COLO829 (cell line): ENCODE measurements at regions not wholly inside any gene's neighbourhood (a gene's known extent, or its start where the extent isn't known, plus 50 kb on each side); places are given as distances from the start of the nearest gene placed in this dataset.

ENCODE experiments used
- DNase-seq: peaks from one replicate; pipeline ENCODE4 v3.0.0; 2012; ENCODE audit warnings: low spot score

DNA sequence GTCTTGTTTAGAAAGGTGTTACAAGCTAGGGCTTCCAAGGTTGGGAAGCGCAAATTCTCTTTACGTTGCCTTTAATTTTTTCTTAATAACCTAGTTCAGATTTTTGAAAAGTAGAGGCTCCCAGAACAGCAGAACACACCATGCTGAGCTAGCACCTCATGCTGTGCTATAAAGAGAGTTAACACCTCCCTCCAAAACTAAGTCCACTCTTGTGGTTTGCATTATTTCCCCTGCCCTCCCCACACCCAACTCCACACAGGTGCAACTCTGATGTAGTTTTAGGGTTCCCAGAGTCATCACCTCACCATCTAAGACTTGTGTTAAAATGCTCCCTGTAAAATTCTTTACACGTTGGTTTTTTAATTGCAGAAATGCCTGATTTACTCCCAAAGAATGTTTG, 459.4 kb upstream of the JARID2 start:
- no peak for DNase-seq

DNA sequence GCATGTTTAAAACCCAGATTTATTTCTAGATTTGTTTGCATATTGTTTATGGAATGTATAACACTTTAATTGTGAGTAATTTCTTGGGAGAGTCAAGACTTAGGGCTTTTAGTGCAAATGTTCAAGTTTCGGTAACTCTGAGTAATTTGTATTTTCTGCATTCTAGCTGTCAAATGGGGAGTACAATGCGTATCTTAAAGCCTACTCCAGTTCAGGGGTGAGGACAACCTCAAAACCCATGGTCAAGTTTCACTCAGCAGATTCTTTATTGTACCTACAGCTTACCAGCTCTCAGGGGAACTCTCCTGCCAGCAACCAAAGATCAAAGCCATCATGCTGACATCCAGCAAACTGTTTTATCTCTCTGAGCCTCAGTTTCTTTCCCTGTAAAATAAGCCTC, 458.6 kb upstream of the JARID2 start:
- DNase-seq, result no peak

DNA sequence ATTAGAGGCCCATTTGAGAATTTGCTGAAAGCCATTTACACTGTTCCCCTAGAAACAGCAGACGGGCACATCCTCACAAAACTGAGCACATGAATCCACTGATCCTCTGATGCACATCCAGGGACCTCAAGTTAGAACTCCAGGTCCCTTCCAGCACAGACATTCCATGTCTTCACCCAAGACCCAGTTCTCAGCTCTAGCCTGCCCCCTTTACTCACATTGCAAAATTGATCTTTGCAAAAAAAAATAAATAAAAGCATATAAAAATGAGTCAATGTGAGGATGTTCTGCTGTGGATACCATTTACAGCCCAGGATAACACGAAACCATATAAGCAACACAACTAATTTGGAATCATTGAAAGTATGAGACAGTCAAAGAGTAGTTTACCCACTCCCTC, 458.2 kb upstream of the JARID2 start:
- DNase-seq, result no peak

DNA sequence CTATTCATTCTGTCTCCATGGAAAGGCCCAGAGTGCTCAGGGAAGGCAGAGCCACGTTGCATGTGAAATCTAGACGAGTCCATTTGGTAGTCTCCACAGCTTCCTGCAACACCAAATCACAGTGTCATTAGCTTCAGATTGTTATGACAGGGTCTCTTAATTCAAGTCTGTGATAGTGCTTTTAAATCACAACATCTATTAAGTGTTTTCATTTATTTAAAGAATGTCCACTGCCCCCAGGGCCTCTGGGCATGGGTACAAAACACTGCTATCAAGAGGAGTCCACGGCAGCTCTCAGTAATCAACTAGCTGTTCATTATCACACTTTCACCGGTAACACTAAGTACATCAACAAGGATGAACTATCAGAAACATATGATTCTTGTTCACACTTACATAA, 455.9 kb upstream of the JARID2 start:
- no peak for DNase-seq

DNA sequence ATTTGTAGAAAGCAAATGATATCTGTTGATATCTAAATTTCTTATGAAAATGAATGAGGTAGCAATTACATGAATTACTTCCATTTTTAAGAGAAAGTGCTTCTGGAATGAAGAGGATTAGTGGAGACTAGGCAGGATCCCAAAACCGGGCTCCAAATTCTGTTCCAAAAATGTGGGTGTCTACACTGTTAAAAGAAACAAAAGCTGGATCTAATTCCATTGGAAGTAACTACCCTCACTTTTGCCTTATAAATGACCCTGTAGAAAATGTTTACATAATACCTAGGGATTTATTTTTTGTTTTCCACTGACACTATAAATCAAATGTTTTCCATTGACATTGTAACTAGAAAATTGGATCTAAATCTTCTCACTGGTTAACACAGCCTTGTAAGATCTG, 454.9 kb upstream of the JARID2 start:
- no peak for DNase-seq

DNA sequence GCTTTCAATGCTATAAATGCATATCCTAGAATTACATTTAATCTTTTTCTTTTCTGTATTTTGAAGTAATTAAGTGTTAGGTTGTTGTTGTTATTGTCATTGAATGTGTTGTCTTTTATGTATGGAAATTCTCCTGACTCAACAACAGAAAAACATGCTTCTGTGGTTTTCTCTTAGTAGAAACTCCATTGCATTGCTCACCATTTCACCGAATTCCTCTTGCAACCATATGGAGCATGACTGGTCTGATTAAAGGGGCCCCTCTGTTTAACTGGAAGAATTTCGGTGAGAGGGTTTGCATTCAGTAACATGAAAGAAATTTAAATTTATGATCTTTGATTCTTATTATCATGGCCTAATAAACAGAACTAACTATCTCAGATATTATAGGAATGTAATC, 454.3 kb upstream of the JARID2 start:
- no peak for DNase-seq

DNA sequence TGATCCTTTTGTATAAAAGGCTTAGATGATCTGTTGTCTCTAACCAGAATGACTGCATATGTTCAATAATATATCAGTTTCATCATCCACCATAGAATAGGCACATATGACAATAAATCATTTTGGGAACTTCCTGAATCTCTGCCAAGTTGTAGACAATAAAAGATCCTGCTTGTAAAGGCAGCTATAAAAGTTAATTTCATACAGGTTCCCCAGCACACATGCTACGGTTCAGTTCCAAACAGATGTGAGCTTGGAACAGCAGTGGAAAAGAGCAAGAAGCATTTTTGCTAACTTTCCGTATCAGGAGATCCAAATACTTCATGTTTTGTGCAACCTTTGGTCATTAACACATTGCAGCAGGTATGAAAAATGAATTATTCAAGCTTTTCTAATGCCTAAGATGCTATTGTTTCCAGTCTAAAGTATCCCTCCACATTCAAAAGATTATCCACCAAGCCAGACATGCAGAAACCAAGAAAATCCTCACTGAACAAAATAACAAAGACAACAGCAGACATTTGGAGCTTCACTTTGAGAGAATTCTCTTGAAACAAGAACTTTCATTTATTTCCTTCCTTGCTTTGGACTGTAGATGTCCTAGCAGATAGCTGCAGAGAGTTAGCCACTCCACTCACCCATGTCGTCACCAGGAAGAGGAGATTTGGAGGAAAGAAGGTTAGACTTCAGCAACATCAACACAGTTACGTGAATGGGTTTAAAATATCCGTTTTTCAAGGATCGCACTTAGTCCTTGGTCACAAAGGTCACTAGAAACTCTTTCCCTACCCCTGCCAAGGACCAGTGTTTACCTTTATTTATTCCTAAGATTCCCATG, 453.5 kb upstream of the JARID2 start:
- DNase-seq, result no peak

DNA sequence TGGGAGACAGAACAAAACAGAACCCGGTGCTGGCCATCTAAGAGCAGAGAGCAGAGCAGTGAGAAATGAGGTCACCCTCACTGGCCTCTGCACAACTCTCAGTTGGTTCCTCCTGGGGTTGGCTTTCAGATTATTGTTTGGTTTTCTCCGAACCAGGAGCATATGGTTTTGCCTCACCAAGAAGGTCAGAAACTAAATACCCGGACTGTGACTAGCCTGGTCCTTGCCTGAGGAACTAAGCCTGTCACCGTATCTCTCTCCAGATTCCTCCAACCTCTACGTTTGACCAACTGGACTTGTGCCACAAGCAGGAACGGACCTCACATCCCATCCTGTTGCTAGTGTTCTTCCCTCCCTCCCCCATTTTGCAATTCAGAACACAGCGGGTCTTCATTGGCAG, 450.4 kb upstream of the JARID2 start:
- no peak for DNase-seq

DNA sequence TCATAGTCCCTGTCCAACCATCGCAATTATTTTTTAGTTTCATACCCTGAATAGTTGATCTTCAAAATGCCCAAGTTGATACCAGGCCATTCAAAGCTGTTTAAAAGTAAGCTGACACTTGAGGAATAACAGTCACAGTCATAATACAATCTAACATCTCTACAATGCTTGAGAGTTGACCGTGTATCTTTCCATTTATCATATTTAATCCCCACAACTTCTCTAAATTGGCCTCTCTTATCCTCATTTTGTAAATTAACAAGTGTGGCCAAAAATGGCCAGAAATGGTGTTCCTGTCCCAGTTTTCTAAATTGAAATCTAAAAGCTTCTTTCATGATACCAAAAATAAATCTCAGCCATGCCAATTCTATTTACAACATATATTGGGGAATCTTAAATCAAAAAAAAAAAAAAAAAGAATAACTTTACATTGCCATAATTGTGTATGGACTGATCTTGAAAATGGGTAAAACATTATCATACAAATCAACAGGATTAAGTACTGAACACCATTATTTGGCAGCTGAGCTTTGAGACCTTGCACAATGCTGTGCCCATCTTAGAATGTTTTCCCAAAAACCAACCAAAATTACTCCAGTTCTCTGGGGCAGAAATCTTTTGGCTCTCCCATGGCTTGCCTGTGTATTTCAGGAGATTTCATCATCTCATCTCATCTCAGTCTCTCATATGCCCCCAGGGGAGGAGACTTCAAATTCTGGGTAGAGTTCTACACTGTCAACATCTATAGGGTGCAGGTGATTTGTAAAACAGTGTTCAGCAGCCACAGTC, 448.7 kb upstream of the JARID2 start:
- no peak for DNase-seq

DNA sequence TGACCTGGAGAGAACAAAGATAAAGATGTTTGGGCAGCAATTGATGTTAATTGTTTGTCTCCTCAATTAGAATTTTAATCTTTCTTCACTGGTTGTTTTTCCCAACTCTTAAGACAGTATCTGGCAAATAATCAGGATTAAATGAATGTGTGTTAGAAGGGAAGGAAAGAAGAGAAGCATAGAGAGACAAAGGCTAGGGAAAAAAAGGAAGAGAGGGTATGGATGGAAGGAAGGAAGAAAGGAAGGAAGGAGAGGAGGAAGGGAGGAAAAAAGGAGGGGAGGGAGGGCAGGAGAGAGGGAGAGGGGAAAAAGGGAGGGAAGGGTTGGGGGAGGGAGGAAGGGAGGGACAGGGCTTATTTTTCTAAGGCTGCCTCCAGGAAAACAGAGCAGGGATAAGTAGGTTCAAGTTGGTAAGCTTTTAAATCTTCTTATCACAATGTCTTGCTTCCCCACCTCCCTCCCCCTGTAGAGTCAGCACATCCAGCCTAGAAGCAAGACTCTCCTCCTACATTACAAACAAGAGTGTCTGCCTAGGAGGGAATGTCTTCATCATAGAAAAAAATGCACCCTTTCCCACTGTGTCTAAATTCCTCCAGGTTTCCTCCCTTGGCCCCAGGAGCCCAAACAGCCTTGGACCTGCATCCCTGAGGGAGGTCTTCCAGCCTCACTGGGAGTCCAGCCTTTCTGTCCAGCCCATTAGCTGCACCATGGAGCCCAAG, 447.8 kb upstream of the JARID2 start:
- no peak for DNase-seq

DNA sequence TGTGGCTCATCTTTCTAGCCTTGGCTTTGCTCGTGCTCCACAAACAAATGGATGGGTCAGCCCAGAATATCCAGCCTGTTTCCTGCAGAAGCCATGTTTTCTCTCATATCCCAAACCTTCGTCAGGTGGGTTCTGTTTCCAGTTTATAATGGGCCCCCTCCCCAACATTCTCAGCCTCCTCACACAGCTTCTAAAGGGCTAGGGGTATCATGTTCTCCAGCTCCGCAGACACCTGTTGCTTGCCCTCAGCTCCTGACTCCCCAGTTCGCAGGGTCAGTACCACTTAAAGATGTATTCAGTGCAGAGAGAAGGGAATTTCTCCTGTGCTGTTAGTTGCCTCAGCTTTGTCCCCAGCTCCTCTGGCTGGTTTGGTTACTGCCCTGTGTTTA, 447.3 kb upstream of the JARID2 start:
- no peak for DNase-seq

DNA sequence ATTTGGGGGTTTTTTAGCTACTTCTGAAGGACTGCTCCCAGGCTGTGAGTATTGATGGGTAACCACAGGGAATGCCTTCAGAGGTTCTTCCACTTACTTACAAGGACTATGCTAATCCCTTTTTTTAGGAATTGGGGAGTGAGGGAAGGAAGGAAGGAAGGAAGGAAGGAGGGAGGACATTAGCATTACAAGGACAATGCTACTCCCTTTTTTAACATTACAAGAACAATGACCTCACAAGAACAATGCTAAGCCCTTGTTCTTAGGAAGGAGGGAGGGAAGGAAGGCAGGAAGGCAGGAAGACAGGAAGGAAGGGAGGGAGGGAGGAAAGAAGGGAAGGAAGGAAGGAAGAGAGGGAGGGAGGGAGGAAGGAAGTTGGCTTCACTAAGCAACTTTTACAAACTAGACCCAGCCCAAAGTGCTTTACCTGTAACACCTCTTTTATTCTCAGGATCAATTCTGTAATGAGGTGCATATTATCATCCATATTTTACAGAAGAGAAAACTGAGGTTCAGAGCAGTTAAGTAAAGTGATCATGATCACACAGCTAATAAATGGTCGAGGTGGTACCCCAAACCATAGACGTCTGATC, 446.8 kb upstream of the JARID2 start:
- DNase-seq, result no peak

DNA sequence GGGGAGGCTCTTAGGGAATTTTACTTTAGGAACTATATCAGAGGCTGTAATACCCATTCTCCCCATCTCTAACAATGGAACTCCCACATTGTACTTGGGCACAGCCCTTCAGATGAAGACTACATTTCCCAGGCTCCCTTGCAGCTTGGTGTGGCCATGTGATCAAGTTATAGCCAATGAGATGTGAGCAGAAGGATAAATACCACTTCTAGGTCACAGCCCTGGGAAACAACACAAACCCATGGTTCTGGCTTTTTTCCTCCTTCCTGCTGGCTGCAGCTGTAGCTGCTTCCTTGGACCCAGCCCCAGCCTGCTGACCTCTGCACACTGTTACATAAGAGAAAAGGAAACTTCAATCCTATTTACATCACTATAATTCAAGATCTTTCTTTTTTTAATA, 445.9 kb upstream of the JARID2 start:
- peak; percentile 54 for DNase-seq

DNA sequence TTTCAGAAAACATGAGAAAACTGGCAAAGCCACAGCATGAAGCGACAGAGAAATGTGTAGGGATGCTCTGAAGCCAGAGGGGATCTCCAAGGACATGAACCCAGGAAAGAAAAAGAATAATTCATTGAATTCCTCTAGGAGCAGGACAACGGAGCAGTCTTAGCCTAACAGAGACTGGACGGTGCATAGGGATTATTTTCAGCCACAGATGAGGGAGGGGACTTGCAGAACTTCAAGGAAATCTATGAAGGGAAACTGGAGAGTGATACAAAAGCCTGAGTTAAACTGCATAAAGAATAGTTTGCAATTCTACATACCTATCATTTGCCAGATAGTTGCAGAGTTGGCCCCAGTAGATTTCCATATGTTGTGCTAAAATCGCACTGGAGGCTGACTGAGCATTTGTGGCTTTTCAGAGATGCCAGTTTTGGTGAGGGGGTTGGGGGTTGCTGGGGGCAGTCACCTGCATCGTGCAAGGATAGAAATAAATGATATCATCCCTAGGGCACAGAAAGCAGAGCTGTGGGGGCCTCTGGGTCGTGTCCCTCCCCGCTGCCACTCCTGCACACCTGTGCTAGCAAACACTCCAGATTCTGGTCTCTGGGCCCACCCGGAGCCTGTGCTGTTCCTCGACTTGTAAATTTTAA, 443.2 kb upstream of the JARID2 start:
- no peak for DNase-seq

DNA sequence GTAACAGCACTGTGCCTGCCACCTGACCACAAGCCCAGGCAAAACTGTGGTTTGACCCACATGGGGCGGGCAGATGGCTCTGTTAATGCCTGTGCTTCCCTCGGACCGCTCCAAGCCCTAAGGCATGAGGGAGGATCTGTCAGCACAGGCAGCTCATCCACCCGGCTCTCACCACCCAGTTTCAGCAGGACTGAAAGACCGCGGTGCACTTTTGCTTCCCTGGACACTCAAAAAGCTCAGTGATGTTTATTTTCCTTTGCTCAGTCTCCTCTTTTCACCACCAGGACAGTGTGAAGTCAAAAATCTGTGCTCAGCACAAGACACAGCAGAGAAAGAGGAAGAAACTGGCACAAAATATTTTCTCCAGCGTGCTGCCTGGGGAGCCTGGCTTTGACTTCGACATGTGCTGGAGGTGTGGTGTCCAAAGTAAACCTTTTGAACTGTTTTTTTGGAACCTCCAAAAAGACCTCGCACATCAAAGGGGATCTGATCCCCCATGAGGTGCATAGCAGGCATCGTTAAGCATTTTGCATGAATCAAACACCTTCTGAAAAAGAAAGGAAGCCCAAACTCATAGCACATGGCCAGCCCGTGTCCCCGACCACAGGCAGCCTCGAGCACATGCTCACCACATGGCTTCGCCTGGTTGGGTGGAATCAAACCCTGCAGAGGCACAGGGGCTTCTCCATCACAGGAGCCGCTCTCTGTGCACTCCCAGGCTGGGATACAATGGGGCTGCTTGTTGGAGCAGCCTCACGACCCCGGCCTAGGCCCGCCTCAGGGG, 441.7 kb upstream of the JARID2 start:
- DNase-seq, result no peak

DNA sequence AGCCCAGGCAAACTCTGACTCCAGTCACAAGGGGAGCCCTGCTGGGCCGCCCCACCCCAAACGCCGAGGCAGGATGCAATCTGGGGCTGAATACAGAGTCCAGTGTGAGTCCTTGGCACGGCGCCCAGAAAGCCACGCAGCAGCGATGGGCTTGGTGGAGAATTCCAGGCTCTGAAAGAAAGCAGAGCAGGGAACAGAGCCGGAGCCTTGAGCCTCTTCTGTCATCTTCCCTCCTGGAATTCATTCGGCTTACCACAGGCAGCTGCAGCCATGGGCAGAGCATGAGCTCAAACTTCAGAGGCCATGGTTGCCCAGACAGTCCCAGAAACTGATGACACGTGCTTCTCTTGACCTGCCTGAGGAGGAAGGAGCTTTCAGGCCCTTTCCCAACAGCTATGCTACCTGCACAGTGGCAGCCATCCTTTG, 441.1 kb upstream of the JARID2 start:
- peak; percentile 68 for DNase-seq

DNA sequence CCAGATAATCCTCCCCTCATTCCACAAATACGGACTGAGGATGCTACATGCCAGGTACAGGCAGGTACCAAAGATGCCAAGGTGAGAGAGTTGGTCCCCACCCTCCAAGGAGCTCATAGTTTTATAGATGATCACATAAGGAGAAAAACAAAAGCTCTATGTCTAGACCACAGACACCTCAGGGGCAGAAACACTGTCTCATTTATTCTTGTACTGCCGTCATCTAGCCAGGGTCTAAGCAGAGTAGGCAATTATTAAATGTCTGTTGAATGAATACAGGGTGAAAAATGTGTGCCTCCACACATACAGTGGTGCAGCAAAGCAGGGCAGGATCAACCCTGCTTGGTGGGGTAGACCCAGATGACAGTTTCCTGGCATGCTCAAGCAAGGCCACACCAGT, 439.8 kb upstream of the JARID2 start:
- DNase-seq, result no peak

DNA sequence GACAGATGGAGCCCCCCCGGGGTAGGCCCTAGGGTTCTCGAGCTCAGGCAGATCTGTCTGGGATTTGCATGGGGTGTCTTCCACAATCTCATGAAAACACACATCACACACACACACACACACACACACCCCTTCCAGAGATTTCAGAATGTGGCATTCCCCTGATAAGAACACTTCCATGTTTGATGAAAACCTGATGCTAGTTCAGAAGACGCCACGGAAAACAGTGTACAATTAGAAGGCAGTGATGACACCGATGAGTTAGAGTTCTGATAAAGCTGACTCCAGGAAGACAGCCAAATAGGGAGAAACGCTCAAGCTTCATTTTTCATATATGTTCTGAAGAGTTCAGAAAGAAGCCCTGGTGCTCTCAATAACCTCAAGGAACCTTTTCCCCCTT, 438.7 kb upstream of the JARID2 start:
- DNase-seq, result no peak

DNA sequence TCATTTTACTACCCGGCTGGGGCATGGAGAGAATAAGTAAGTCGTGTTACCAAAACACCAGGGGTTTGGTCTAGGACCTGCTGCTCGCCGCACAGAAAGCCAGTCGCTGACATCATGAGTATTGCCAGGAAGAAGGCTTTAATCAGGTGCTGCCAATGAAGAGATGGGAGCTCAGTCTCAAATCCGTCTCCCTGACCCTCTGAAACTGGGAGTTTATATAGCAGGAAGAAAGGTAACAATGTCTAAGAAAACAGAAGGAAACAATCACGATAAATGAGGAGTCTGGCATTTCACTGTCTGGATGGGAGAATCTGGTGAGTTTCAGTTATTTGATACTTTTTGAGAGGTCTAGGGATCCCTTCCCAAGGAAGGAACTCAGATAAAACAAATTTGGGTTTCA, 437.9 kb upstream of the JARID2 start:
- no peak for DNase-seq

DNA sequence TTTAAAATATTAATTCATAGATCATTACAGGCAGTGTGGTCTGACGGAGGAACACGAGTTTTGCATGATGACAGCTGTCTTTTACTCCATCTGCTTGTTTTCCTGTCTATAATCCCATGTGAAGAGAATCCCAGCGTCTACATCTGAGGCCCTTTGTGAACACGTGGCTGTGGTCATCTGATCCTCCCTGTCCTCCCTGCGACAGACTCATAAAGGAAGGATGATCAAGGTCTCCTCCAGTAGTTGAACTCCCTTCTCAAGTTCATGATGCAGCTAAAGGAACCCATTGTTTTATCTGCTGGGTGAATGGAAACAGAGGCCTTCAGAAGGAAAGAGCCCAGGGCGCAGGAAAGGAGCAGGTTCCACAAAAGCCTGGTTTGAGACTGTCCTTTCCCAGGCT, 435.8 kb upstream of the JARID2 start:
- peak; percentile 98 for DNase-seq

DNA sequence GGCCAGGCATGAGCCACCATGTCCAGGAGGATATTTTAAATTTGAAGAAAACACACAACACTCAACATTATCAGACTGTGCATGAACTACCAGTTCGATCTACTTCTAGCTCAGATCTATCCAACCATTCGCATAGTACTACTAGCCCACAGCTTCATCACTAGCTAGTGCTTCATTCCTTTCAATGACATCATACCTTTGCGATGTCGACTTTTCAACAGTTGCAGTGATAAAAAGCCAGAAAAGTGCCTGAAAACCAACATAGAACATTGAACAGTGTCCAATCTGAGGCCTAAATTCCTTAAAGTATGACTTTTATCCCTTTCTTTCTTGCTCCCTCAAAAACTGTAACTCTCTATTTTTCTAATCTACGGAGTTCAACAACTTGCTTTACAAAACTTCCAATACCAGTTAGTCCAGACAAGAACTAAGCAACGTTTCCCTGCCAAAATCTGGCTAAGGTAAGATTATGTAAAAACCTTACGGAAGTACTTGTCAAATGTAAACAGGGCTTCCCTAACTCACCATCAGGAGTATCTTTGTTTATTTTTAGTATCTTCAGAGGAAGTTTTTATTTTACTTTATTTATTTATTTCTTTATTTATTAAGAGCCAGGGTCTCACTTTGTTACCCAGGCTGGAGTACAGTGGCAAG, 434.0 kb upstream of the JARID2 start:
- DNase-seq, result no peak
